ENCODE measurements at regions not wholly inside any gene's neighbourhood (a gene's known extent, or its start where the extent isn't known, plus 50 kb on each side); places are given as distances from the start of the nearest gene placed in this dataset.

GRCh38 chr21:28324690-28325089 lies 668.0 kb downstream of the LTN1 start:
- TF ChIP-seq EP300 (IDR thresholded peaks at IDR 0.05) (no peak), CTCF (IDR thresholded peaks at IDR 0.05) (no peak), POLR2A (IDR thresholded peaks at IDR 0.05) (no peak)
